ENCODE measurements at regions not wholly inside any gene's neighbourhood (a gene's known extent, or its start where the extent isn't known, plus 50 kb on each side); places are given as distances from the start of the nearest gene placed in this dataset.

GRCh38 chr13:80547341-80547740, 206.4 kb upstream of the SPRY2 start:
- Histone ChIP-seq H3K27ac (ENCODE audit: low read depth in 1 of 2, low read length in 2 of 2) (no peak overlapping the region), H3K9me3 (ENCODE audit: control insufficient read depth in 4 of 4, low read length in 3 of 4) (peaks cover 0 to 11% (median 0%) of the 10 kb centered on the region in 4 donors), H3K27me3 (ENCODE audit: control insufficient read depth in 4 of 4, insufficient read depth in 4 of 4, low read length in 3 of 4) (no peaks in the 10 kb centered on the region), H3K36me3 (ENCODE audit: control insufficient read depth in 4 of 4, insufficient read depth in 3 of 4, low read depth in 1 of 4, low read length in 3 of 4) (peaks cover 0 to 3% (median 0%) of the 10 kb centered on the region in 4 donors), H3K9ac (ENCODE audit: low read depth in 1 of 2, low read length in 2 of 2) (no peak overlapping the region), H3K4me1 (ENCODE audit: control insufficient read depth in 4 of 4, insufficient read depth in 4 of 4, low read length in 3 of 4) (no peaks in the 10 kb centered on the region), H3K4me3 (ENCODE audit: low read depth in 1 of 3, low read length in 3 of 3) (no peak overlapping the region)
- TF ChIP-seq HNF4G (IDR thresholded peaks at IDR 0.05) (no peak), RAD21 (IDR thresholded peaks at IDR 0.05) (no peak), RXRA (IDR thresholded peaks at IDR 0.05) (no peak), ZBTB33 (IDR thresholded peaks at IDR 0.05) (no peak), YY1 (IDR thresholded peaks at IDR 0.05) (no peak), MAX (IDR thresholded peaks at IDR 0.05) (no peak), GABPA (IDR thresholded peaks at IDR 0.05 in 1 of 2, conservative IDR thresholded peaks at IDR 0.05 in 1 of 2) (no peak), HNF4A (conservative IDR thresholded peaks at IDR 0.05) (no peak), CTCF (IDR thresholded peaks at IDR 0.05; ENCODE audit: low read depth, low read length, missing input control) (no peak), ATF3 (IDR thresholded peaks at IDR 0.05) (no peak), REST (IDR thresholded peaks at IDR 0.05) (no peak), FOXA1 (IDR thresholded peaks at IDR 0.05) (no peak), NR2F2 (IDR thresholded peaks at IDR 0.05) (no peak), SP1 (IDR thresholded peaks at IDR 0.05) (no peak), TAF1 (conservative IDR thresholded peaks at IDR 0.05) (no peak), FOXA2 (IDR thresholded peaks at IDR 0.05) (no peak), JUND (IDR thresholded peaks at IDR 0.05) (no peak), EGR1 (IDR thresholded peaks at IDR 0.05; ENCODE audit: low read depth in 2 of 2) (no peak)
- no peak for DNase-seq (ENCODE audit: low spot score)
- 80% methylated on average over 1 of the region's 1 CpG for WGBS
